ENCODE measurements at regions not wholly inside any gene's neighbourhood (a gene's known extent, or its start where the extent isn't known, plus 50 kb on each side); places are given as distances from the start of the nearest gene placed in this dataset.

- TF ChIP-seq CTCF (IDR thresholded peaks at IDR 0.05 in 8 of 11, conservative IDR thresholded peaks at IDR 0.05 in 3 of 11), result no peak
- no peak for TF ChIP-seq POLR2AphosphoS5 (IDR thresholded peaks at IDR 0.05)
- TF ChIP-seq POLR2A (IDR thresholded peaks at IDR 0.05), result no peak
Measured at GRCh38 chr20:53808733-53809132, 215.1 kb upstream of the ZNF217 start.

Measured in spleen (tissue), 7 donors.